Upper lobe of left lung (tissue), 4 donors: ENCODE measurements at regions not wholly inside any gene's neighbourhood (a gene's known extent, or its start where the extent isn't known, plus 50 kb on each side); places are given as distances from the start of the nearest gene placed in this dataset.

Source experiments
- EP300 ChIP-seq, 4 donors: sonication (generic); formaldehyde crosslinking; IDR thresholded peaks; one replicate each; pipeline ENCODE4 v1.5.1; 2017; ENCODE audit warnings: antibody characterized with exemption in 4 of 4, control low read depth in 2 of 4
- POLR2A ChIP-seq, 4 donors: fragments of 450-650 bp; IDR thresholded peaks; one replicate each; pipeline ENCODE4 v1.5.1; 2016 to 2017; ENCODE audit warnings: antibody characterized with exemption in 4 of 4, mild to moderate bottlenecking in 2 of 4
- POLR2AphosphoS5 ChIP-seq, 2 donors: sonication (generic); formaldehyde crosslinking; IDR thresholded peaks; one replicate each; pipeline ENCODE4 v1.5.1; 2017; ENCODE audit warnings: antibody characterized with exemption in 2 of 2
- TF ChIP-seq, protein P1 (sequence below), 6 experiments: fragments of 450-650 bp in 4 of 6; fragments of 200-600 bp in 2 of 6; sonication (generic) in 2 of 6; IDR thresholded peaks; one replicate each; pipeline ENCODE4 v1.5.1; 2016 to 2019; ENCODE audit warnings: antibody characterized with exemption in 6 of 6

DNA sequence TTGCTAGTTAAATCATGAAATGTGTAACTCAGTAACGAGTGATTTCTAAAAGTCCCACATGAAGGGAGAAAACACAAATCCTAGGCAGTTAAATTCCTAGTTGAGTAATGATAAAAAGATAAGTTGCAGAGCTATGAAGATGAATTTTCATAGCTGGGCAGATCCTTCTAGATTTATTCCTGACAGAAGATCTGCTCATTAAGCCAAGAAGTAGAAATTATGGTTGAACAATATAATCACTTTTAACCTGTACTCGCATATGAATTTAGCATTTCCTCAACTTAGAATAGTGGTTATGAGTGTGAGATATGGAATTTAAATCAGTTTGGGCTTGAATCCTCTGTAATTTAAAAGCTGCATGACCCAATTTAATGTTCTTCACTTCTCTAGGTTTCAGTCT lies 359.2 kb upstream of the HSF2 start:
- TF ChIP-seq, protein P1, sequence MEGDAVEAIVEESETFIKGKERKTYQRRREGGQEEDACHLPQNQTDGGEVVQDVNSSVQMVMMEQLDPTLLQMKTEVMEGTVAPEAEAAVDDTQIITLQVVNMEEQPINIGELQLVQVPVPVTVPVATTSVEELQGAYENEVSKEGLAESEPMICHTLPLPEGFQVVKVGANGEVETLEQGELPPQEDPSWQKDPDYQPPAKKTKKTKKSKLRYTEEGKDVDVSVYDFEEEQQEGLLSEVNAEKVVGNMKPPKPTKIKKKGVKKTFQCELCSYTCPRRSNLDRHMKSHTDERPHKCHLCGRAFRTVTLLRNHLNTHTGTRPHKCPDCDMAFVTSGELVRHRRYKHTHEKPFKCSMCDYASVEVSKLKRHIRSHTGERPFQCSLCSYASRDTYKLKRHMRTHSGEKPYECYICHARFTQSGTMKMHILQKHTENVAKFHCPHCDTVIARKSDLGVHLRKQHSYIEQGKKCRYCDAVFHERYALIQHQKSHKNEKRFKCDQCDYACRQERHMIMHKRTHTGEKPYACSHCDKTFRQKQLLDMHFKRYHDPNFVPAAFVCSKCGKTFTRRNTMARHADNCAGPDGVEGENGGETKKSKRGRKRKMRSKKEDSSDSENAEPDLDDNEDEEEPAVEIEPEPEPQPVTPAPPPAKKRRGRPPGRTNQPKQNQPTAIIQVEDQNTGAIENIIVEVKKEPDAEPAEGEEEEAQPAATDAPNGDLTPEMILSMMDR (IDR thresholded peaks at IDR 0.05): no peak
- no peak for TF ChIP-seq EP300 (IDR thresholded peaks at IDR 0.05)
- TF ChIP-seq POLR2A (IDR thresholded peaks at IDR 0.05): no peak
- no peak for TF ChIP-seq POLR2AphosphoS5 (IDR thresholded peaks at IDR 0.05)
